NCI-H146 treated with DMSO at 0.1 percent for 48 hours (cell line): ENCODE measurements at regions not wholly inside any gene's neighbourhood (a gene's known extent, or its start where the extent isn't known, plus 50 kb on each side); places are given as distances from the start of the nearest gene placed in this dataset.
"Not testable (repeated sequence)": the region's sequence is repeated elsewhere in the genome, so short reads cannot be mapped to it uniquely, and the experiment has no call there.

Experiments used
- DNase-seq: peaks from one replicate; lab custom pipeline; 2025; ENCODE audit not compliant: unreplicated experiment; lab: John Stamatoyannopoulos, UW

DNA sequence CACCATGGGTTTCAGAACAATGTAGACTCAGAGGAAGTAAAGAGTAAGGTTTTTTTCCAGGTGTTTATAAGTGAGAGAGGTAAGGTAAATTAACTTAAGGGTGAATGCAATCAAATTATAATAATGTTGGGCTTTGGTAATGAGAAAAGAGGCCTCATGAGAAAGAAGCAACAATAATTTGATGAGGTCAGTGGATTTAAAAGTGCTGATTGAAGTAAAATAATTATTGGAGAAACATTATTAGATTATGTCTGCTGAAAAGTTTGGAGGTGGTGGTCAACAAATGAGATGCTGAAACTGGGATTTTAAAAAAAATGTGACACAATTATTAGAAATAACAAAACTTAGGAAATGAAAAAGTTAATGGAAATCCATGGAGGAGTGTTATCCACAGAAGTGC lies 187.4 kb upstream of the BRINP3 start:
- no peak for DNase-seq

- no peak for DNase-seq
These were observed 190.2 kb upstream of the BRINP3 start for GRCh38 chr1:190667914-190668313.

- DNase-seq: no peak
These were observed 201.4 kb upstream of the BRINP3 start for GRCh38 chr1:190679044-190679443.

GRCh38 chr1:190679454-190679853 lies 201.8 kb upstream of the BRINP3 start:
- DNase-seq: peak; percentile 17

GRCh38 chr1:190679983-190680382 lies 202.3 kb upstream of the BRINP3 start:
- DNase-seq: no peak

DNA sequence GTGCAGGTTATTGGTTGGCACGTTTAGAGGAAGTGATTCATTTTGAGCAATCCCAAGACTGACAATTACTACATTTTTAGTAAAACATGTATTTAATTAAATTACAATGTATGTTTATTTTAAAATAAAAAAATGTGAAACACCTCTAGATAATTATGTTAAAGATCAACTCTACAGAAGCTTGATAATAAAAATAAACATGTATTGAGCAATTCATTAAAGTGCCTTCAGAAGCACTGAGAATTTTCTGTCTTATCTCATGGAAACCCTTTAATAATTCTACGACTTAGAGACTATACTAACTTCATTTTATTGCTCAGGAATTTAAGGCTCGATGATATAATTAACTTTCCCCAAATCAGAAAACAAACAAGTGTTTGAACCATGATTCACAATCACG lies 208.0 kb upstream of the BRINP3 start:
- DNase-seq: no peak

DNA sequence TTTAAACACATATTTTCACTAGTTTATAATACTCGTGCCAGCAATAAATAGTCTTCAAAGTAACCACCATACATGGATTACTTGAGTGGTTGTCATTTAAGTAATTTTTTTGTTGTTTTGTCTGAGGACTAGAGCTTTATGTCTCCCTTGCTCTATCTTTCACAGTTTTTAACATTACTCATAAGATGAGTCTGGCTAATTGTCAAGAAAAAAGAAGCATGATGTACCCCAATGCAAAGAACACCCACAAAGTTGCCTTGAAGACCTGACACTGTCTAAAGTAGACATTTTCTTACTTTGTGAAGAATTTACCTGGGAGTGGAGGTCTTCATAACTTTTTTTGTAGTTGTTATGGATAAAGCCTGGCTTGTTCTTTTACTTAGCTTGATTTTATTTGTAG lies 210.4 kb upstream of the BRINP3 start:
- no peak for DNase-seq

DNA sequence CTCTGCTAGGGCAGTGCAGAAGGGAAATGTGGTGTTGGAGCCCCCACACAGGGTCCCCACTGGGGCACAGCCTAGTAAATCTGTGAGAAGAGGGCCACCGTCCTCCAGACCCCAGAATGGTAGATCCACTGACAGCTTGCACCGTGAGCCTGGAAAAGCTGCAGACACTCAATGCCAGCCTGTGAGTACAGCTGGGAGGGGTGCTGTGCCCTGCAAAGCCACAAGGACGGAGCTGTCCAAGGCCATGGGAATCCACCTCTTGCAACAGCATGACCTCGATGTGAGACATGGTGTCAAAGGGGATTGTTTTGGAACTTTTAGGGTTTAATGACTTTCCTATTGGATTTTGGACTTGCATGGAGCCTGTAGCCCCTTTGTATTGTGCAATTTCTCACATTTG lies 220.8 kb upstream of the BRINP3 start:
- not testable (repeated sequence) for DNase-seq

DNA sequence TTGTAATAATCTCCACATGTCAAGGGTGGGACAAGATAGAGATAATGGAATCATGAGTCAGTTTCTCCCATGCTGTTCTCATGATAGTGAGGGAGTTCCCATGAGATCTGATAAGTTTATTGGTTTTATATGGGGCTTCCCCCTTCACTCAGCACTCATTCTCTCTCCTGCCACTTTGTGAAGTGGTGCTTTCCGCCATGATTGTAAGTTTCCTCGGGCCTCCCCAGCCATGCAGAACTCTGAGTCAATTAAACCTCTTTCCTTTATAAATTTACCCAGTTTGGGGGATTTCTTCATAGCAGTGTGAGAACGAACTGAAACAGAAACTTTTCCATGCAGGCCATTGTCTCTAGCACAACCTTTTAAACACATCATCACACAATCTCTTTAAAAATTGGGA lies 221.5 kb upstream of the BRINP3 start:
- no peak for DNase-seq

- DNase-seq: no peak
These were observed 230.9 kb upstream of the BRINP3 start for GRCh38 chr1:190708418-190709057.

- no peak for DNase-seq
These were observed 233.4 kb upstream of the BRINP3 start for GRCh38 chr1:190711069-190711468.

GRCh38 chr1:190717055-190717454 lies 239.4 kb upstream of the BRINP3 start:
- no peak for DNase-seq

- no peak for DNase-seq
These were observed 259.4 kb upstream of the BRINP3 start for GRCh38 chr1:190736971-190737590.

- no peak for DNase-seq
These were observed 260.7 kb upstream of the BRINP3 start for GRCh38 chr1:190738317-190738716.

DNA sequence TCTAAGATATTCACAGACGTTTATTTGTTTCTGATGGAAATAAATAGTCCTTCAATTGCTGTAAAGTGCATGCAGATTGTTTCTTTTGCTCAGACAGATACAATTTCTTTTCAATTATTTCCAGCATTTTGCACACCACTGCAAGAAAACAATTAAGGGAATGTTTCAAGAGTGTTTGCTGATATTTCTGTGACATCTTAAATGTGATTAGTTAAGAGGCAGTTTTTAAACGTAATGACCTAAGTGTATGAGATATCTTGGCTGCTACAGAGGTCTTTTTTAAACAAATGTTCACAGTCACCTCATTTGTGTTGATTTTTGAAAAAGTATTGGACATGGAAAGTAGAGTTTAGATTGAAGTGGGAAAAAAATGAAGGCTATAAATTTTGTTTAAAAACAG lies 262.3 kb upstream of the BRINP3 start:
- DNase-seq: no peak

- DNase-seq: no peak
These were observed 270.0 kb upstream of the BRINP3 start for GRCh38 chr1:190747704-190748103.

DNA sequence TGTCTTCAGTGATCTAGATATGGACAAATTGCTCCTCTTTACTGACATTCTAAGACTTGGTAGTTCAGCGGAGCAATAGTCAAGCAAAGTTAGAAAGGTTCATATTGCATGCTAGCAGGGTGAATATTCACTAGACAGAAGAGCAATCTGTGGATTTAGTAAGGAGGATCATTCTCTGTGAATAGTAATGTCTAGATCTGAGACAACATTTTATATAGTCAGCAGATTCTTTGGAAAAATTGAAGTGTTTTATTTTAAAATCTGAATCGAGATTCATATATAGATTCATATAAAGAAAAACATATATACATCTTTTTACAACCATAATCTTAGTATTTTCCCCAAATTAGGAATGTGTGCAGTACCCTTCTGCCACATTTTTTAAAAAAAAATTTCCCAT lies 274.5 kb upstream of the BRINP3 start:
- no peak for DNase-seq

GRCh38 chr1:190754666-190755065 lies 277.0 kb upstream of the BRINP3 start:
- DNase-seq: no peak

- DNase-seq: no peak
These were observed 282.1 kb upstream of the BRINP3 start for GRCh38 chr1:190759807-190760206.

DNA sequence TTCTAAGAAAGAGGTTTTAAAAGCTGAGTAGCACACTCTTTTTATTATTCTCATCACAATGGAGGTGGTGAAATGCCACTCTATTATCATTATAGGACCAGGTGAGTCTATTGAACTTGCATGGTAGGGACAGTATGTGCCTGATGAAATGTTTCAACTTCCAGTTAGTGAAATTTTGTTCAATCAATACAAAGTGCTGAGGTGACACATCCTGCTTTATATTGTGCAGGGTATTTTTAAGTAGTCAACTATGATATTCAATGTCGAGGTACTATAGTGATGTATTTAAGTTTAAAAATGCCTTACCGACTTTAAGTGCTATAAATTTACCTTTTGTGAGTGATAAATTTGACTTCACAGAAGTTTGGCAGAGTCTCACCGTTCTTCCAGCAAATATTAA lies 284.7 kb upstream of the BRINP3 start:
- no peak for DNase-seq

DNA sequence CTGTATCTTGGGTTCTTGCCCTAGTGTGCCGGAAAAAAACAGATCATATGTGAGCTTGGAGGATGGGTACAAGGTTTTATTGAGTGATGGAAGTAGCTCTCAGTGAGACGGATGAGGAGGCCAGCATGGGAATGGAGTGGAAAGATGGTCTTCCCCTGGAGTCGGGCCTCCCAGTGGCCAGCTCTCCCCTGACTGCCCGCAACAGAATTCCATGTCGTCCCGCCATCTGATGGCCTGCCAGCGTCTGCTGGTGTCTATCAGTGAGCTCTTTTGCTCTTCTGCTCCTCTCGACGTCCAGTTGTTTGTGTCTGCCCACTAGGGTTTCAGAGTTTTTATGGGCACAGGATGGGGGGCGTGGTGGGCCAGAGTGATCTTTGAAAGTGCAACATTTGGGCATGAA lies 315.2 kb upstream of the BRINP3 start:
- no peak for DNase-seq

DNA sequence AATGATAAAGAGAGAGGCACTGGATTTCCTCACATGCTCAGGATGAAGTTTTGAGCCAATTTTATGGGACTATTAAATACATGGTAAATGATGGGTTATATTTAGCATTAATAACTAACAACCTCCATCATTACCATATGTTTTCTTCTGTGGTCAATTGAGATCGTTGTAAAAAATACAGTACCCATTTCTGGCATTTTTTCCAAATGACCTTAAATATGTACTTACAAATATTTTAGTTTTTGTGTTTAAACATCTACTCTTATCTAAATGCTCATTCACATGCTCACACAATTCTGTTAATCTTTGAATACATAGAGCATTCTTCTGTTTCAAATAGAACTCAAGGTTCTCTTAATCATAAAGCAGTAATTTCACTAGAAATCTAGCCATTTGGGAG lies 330.0 kb upstream of the BRINP3 start:
- DNase-seq: no peak

DNA sequence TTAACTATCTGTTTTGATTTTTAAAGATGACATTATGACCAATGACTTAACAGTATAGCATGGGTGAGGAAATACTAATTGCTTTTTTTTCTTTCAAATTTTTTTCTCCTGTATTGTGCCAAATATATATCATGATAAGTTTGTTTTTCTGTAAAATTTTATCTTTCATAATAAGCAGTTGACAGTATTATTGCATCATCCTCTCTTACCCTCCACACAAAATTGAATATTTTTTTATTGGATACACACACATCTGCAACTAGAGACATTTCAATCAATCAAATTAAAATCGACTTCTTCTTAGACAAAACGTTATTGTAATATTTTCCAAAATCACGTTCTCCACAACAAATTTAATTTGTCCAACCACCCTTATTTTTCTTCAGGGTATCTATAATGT lies 330.4 kb upstream of the BRINP3 start:
- no peak for DNase-seq
